GM19395 (cell line): ENCODE measurements at regions not wholly inside any gene's neighbourhood (a gene's known extent, or its start where the extent isn't known, plus 50 kb on each side); places are given as distances from the start of the nearest gene placed in this dataset.
"Not testable (repeated sequence)": the region's sequence is repeated elsewhere in the genome, so short reads cannot be mapped to it uniquely, and the experiment has no call there.

Source experiments
- ATAC-seq: cut with Tn5 transposase; IDR thresholded peaks from one replicate; pipeline ENCODE4 v1.9.1; 2021; ENCODE audit warnings: mild to moderate bottlenecking, moderate library complexity; ENCODE audit not compliant: unreplicated experiment

DNA sequence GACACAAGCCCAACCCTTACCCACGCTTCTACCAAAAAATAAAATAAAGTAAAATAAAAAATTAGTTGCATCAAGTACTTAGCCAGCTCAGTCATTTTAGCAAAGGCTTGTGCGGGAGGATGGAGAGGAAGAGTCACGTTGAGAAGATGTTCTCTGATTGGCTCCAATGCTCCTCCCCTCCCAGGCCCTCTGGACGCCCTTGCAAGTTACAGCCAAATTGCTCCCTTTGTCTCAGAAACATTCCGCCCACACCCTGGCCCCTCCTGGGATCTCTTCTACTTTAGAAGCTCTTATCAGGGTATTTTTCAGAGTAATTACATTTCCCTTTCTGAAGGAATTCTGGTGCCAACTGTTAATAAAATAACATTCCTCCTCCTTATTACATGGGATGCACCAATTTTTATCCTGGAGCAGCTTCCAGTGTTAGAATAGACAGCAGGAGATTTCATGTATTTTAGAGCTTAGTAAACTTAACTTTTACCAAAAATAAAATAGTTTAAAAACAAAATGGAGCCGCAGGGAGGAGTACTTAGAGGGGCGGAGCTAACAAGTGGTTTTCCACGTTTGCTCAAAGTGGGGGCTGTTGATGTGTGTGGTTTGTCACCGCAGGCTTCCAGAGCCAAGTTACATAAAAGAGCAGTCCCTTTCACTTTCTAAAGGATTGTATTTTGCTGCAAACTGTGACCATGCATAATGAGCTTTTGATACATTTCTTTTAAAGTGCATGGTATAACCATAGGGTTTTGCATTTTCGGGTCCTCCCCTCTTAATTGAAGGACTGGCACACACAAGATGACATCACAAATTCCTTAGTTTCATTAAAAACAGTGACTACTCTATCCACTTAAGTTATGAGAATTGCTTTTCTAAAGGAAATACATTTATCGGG is 71.7 kb upstream of the RAP1B start:
- ATAC-seq: no peak

DNA sequence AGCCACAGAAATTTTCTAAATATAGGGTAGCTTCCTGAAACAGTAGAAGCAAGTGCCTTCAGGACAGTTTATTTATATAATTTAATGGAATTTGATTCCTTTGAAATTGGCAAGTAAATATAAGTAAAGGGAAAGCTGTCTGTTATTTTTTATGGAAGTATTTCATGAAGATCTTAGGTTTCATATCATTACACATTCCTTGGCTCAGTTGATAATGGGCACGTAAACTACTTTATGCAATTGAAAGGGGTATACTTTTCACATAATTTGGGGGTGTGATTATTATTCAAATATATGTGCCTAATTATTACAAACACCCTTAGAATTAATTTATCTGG is 71.1 kb upstream of the RAP1B start:
- no peak for ATAC-seq

DNA sequence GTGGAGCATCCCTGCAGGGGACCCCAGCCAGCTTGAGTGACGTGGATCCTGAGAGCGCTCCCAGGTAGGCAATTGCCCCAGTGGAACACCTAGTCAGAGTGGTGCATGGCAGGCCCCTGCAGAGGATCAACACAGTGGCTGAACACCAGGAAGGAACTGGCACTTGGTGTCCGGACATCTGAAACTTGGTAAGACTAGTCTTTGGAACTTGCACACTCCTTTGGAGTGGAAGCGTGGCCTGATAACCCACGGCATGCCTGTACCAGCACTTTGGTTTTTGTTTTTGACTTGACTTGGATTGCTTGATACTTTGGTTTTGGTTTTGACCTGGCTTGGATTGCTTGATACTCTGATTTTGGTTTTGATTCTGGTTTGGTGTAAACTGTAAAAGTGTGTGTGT is 69.9 kb upstream of the RAP1B start:
- ATAC-seq: not testable (repeated sequence)

DNA sequence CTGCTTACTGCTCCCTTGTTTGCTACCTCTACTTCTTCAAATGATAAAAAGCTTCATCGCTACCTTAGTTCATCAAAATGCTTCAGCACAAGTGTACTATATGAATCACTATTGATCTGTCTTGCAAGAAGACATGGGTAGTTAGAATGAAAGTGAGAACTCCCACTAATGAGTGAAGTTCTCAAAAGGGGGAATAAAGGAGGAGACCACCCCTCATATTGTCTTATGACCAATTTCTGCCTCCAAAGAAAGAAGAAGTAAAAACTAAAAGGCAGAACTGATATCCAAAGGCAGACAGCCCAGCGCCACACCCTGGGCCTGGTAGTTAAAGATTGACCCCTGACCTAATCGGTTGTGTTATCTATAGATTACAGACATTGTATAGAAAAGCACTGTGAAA is 63.4 kb upstream of the RAP1B start:
- ATAC-seq: not testable (repeated sequence)

DNA sequence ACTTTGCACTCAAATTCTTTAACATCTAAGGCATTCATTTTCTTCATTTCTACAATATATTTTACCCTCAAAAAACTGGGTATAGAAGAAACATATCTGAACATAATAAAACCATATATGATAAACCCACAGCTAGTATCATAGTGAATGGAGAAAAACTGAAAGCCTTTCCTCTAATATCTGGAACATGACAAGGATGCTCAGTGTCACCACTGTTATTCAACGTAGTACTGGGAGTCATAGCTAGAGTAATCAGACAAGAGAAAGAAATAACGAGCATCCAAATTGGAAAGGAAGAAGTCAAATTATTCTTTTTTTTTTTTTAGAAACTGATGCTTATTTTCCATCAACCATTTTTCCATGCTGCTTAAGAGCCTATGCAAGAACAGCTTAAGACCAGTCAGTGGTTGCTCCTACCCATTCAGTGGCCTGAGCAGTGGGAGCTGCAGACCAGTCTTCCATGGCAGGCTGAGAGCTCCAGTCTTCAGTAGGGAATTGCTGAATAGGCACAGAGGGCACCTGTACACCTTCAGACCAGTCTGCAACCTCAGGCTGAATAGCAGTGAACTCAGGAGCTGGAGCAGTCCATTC is 58.0 kb upstream of the RAP1B start:
- ATAC-seq: not testable (repeated sequence)

DNA sequence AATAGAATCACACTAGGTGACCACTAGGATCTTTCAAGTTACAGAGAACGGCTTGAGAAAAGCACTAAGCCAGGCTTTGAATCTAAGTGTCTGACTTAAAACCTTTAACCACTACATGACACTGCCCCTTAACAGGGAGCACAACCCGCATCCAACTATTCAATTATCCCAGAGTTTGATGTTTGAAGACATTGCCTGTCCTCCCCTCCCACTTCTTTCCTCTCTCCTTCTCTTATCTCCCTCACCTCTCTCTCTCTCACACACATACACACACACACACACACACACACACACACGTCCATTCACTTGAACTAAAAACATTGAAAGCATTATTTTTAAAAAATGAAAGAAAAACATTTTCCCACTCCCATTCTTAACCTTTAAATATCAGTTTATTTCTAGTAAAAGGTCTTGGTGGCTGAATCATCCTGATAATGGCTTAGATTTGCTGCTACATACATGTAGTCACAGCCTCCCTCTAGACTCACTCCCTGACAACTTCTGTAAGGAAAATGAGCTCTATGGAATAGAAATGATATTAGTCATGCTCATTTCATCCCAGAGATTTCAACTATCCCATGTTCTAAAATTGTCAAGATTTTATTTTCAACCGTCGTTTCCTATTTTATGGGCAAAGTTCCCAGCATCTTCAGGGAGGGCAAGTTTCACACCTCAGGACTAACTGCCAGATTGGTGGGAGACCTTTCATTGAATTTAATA is 53.5 kb upstream of the RAP1B start:
- no peak for ATAC-seq

DNA sequence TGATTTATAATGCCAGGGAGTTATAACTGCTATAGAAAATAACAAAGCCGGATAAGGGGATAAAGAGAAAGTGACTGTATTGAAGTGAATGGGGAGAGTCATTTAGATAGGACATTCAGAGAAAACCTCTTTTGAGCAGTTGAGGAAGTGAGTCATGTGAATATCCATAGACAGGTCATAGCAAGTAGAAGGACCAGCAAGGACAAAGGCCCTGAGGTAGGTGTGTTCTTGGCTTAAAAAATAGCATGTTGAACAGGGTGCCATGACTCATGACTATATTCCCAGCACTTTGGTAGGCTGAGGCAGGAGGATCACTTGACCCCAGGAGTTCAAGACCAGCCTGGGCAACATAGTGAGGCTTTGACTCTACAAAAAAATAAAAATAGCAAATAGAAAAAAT is 51.5 kb upstream of the RAP1B start:
- no peak for ATAC-seq

DNA sequence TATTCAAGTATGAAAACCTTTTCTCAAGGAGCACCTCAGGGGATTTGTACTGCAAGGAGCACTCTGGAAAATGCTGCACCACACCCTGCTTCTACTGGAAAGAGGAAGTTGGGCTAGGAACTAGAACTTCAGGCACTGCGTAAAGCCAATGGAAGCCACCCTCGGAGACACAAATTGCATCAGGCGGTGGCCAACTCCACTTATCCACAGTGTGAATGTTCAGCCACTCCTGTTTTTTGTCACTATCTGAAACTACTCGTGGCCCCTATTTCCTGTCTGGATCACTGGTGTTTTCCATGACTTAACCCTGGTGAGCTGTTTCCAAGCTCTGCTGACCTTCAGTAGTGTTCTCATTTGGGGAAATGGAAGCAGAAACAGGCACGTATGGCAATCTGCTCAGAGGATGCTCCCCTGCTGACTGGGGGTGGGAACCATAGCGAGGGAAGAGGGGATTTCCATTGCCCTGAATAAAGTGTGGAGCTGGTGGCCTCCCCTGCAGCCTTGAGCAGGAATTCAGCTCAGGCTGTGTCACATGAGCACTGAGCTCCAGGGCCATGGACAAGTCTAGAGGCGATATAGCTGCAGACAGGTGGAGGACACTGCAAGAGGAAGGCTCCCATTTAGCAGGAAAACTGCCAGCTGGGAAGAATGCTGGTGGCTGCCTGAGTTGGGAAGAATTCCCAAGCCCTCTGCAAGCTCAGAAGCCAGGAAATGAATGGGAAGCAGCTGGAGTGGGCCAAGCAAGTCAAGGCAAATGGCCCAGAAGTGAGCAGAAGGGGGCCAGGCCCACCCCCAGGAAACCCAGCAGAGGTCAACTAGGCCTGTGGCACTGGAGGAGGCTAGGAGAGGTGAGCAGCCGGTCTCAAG is 50.5 kb upstream of the RAP1B start:
- ATAC-seq: no peak

DNA sequence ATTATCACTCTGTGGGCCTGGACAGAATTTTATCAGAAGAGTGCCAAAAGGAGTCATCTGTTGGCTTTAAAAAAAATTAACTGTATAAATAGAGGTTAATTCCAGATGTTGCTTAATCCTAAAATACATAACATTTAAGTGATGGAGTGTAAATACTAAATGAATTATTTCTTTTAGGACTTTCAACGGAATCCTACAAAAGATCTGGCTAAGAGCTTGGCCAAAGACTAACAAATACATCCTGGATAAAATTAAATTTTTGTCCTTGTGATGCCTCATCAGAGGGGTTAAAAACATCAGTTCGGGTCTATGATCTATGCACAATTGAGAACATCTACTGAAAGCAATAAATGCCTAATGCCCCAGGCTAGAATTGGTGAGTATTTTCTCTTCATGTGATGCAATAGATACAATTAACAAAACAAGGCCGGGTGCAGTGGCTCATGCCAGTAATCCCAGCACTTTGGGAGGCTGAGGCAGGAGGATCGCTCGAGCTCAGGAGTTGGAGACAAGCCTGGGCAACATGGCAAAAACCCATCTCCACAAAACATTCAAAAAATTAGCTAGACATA is 49.8 kb upstream of the RAP1B start:
- ATAC-seq: no peak
